ENCODE measurements at regions not wholly inside any gene's neighbourhood (a gene's known extent, or its start where the extent isn't known, plus 50 kb on each side); places are given as distances from the start of the nearest gene placed in this dataset.

GRCh38 chr5:11981986-11982385, 77.7 kb upstream of the CTNND2 start:
- H3K4me3 ChIP-seq (ENCODE audit: low read depth, low read length), result no peak overlapping the region
- TF ChIP-seq CTCF (IDR thresholded peaks at IDR 0.05; ENCODE audit: low read depth, low read length), result no peak

GRCh38 chr5:11977904-11978303, 73.7 kb upstream of the CTNND2 start:
- TF ChIP-seq CTCF (IDR thresholded peaks at IDR 0.05; ENCODE audit: low read depth, low read length), result no peak

GRCh38 chr5:11973469-11973868, 69.2 kb upstream of the CTNND2 start:
- no peak for TF ChIP-seq CTCF (IDR thresholded peaks at IDR 0.05; ENCODE audit: low read depth, low read length)
- H3K4me3 ChIP-seq (ENCODE audit: low read depth, low read length), result no peak overlapping the region

More at GRCh38 chr5:11977904-11978303, 73.7 kb upstream of the CTNND2 start:
- no peak overlapping the region for H3K4me3 ChIP-seq (ENCODE audit: low read depth, low read length)

DNA sequence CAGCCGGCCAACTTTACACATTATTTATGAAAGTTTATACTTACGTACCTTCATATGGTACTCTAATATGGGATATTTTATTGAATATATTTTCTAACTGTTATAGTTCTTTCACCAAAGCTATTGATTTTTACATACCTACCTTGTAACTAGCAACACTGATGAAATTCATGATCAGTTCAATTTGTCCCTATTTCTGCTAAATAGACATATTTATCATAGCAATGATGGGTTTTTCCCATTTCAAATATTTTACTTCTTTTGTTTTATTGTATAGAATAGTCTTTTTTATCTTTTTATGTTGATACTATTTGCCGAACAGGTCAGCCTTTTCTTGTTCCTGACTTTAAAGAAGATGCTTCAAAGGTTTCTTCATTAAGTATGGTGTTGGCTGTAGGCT, 59.0 kb upstream of the CTNND2 start:
- no peak overlapping the region for H3K4me3 ChIP-seq (ENCODE audit: low read depth, low read length)

DNA sequence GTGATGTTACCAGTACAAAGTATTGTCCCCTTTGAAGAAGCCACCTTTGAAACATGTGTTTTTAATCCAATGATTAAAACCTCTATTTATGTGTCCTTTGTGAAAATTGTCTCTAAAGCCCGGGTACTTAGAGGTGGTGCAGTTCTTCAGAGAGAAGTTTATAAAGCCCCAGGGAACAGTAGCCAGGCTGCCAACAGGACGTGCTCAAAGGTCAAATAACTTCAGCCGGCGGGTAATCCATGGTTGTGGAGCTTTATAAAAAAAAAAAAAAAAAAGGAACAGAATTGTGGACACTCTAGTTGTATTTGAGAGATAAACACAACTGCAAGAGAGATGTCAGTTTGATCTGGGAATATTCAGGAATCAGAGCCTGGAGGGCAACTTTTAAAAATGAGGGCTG, 57.9 kb upstream of the CTNND2 start:
- no peak for TF ChIP-seq CTCF (IDR thresholded peaks at IDR 0.05; ENCODE audit: low read depth, low read length)
- no peak overlapping the region for H3K4me3 ChIP-seq (ENCODE audit: low read depth, low read length)

More for the DNA sequence above, 59.0 kb upstream of the CTNND2 start:
- TF ChIP-seq CTCF (IDR thresholded peaks at IDR 0.05; ENCODE audit: low read depth, low read length), result no peak

DNA sequence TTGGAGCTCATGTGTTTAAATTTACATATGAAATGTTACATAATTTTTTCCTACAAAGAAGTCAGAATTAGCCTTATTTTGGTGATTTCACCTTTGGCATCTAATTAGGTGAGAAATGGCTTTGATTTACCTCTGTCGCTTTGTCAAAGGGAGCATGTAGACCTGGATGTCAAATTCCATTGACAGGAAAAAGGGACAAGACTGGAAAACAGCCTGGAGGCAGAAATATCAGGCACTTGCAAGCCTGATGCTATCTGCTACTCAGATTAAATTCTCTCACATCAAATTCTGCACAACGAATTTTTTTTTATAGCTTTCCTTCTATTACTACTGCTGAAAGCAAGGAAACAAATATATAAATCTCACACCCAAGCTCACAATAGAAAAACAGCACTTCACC, 54.1 kb upstream of the CTNND2 start:
- TF ChIP-seq CTCF (IDR thresholded peaks at IDR 0.05; ENCODE audit: low read depth, low read length), result no peak
- H3K4me3 ChIP-seq (ENCODE audit: low read depth, low read length), result no peak overlapping the region

GRCh38 chr5:11955331-11955730, 51.1 kb upstream of the CTNND2 start:
- TF ChIP-seq CTCF (IDR thresholded peaks at IDR 0.05; ENCODE audit: low read depth, low read length), result no peak
- no peak overlapping the region for H3K4me3 ChIP-seq (ENCODE audit: low read depth, low read length)
